ENCODE measurements at regions not wholly inside any gene's neighbourhood (a gene's known extent, or its start where the extent isn't known, plus 50 kb on each side); places are given as distances from the start of the nearest gene placed in this dataset.

DNA sequence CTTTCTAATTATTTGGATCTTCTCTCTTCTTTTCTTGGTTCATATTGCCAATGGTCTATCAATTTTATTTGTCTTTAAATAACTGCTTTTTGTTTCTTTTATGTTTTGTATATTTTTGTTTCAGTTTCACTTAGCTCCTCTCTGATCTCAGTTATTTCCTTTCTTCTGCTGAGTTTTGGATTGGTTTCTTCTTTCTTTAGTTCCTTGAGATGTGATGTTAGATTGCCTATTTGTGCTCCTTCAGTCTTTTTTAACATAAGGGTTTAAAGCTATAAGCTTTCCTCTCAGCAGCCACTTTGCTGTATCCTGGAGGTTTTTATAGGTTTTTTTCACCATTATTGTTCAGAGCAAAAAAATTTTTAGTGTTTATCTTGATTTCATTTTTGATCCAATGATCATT lies 351.6 kb downstream of the KDM5D start:
- no peak overlapping the region for H3K27ac ChIP-seq (ENCODE audit: low read depth, low read length)
- RAD21 ChIA-PET (ENCODE audit: low non-redundant PET in 1 of 2, low total read pairs in 2 of 2, uncharacterized antibody in 2 of 2, unreplicated experiment in 2 of 2): no interaction called here
- H4K20me1 ChIP-seq (ENCODE audit: insufficient read depth): no peaks in the 10 kb centered on the region
- ATAC-seq (no peak), DNase-seq (ENCODE audit: low read depth, low spot score) (no peak)
- POLR2A ChIA-PET: no interaction called here
- no peak overlapping the region for H2AFZ ChIP-seq (ENCODE audit: low read depth, low read length, poor library complexity, severe bottlenecking)
- H3K36me3 ChIP-seq (ENCODE audit: control insufficient read depth in 1 of 2, insufficient read depth in 2 of 2, low read length in 2 of 2): no peaks in the 10 kb centered on the region
- no peak overlapping the region for H3K4me3 ChIP-seq (replicated peaks in 1 of 2; ENCODE audit: low read depth in 1 of 2, low read length in 2 of 2)
- H3K9ac ChIP-seq (ENCODE audit: low read length): no peak overlapping the region
- no peaks in the 10 kb centered on the region for H3K79me2 ChIP-seq (ENCODE audit: insufficient read depth, low read length)
- no peak overlapping the region for H3K4me2 ChIP-seq (ENCODE audit: low read length)
- no peaks in the 10 kb centered on the region for H3K4me1 ChIP-seq (ENCODE audit: control insufficient read depth in 1 of 2, insufficient read depth in 2 of 2, low read length in 2 of 2)
- no peaks in the 10 kb centered on the region for H3K27me3 ChIP-seq (ENCODE audit: insufficient read depth, low read length)
- H3K9me2 ChIP-seq (ENCODE audit: insufficient read depth): no peaks in the 10 kb centered on the region
- TF ChIP-seq SIN3A (IDR thresholded peaks at IDR 0.05; ENCODE audit: low read depth) (no peak), JUND (IDR thresholded peaks at IDR 0.05) (no peak), POLR2A (IDR thresholded peaks at IDR 0.05; ENCODE audit: borderline replicate concordance, extremely low read depth, insufficient read depth, insufficient read length) (no peak), ELF1 (IDR thresholded peaks at IDR 0.05; ENCODE audit: borderline replicate concordance, low read depth) (no peak), ZFX (IDR thresholded peaks at IDR 0.05) (no peak), SRF (IDR thresholded peaks at IDR 0.05; ENCODE audit: low read depth) (no peak), ZNF274 (IDR thresholded peaks at IDR 0.05; ENCODE audit: low read depth, low read length) (no peak), TCF7L2 (IDR thresholded peaks at IDR 0.05; ENCODE audit: borderline replicate concordance, extremely low read depth, insufficient read depth, insufficient read length) (no peak), FOSL1 (IDR thresholded peaks at IDR 0.05; ENCODE audit: low read depth) (no peak), EGR1 (IDR thresholded peaks at IDR 0.05; ENCODE audit: low read depth) (no peak), EZH2 (IDR thresholded peaks at IDR 0.05) (no peak), SP1 (IDR thresholded peaks at IDR 0.05; ENCODE audit: low read depth) (no peak)
- TF ChIP-seq, protein P1, sequence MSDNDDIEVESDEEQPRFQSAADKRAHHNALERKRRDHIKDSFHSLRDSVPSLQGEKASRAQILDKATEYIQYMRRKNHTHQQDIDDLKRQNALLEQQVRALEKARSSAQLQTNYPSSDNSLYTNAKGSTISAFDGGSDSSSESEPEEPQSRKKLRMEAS (IDR thresholded peaks at IDR 0.05): no peak
- TF ChIP-seq, protein P2, sequence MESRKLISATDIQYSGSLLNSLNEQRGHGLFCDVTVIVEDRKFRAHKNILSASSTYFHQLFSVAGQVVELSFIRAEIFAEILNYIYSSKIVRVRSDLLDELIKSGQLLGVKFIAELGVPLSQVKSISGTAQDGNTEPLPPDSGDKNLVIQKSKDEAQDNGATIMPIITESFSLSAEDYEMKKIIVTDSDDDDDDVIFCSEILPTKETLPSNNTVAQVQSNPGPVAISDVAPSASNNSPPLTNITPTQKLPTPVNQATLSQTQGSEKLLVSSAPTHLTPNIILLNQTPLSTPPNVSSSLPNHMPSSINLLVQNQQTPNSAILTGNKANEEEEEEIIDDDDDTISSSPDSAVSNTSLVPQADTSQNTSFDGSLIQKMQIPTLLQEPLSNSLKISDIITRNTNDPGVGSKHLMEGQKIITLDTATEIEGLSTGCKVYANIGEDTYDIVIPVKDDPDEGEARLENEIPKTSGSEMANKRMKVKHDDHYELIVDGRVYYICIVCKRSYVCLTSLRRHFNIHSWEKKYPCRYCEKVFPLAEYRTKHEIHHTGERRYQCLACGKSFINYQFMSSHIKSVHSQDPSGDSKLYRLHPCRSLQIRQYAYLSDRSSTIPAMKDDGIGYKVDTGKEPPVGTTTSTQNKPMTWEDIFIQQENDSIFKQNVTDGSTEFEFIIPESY (IDR thresholded peaks at IDR 0.05; ENCODE audit: extremely low read depth, insufficient replicate concordance, low read length): no peak
- TF ChIP-seq, protein P3, sequence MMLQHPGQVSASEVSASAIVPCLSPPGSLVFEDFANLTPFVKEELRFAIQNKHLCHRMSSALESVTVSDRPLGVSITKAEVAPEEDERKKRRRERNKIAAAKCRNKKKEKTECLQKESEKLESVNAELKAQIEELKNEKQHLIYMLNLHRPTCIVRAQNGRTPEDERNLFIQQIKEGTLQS (IDR thresholded peaks at IDR 0.05): no peak
- intact Hi-C loops (cut with micrococcal nuclease): no loop called here
- H3K9me3 ChIP-seq (ENCODE audit: control insufficient read depth in 1 of 2, insufficient read depth in 1 of 2, low read depth in 1 of 2, low read length in 2 of 2): no peaks in the 10 kb centered on the region
- CTCF ChIA-PET: no interaction called here
- BruUV-seq (replicated peaks): no TSS peak
